Hepatocyte (in vitro differentiated cells): ENCODE measurements at regions not wholly inside any gene's neighbourhood (a gene's known extent, or its start where the extent isn't known, plus 50 kb on each side); places are given as distances from the start of the nearest gene placed in this dataset.

Experiments used
- DNase-seq: peaks from one replicate; pipeline ENCODE4 v3.0.0-alpha.2; 2016; ENCODE audit warnings: low spot score
- H2AFZ ChIP-seq: fragments of 200-600 bp; sonication (generic); 2 replicates; pipeline ENCODE4 v1.6.0; 2016; ENCODE audit warnings: antibody characterized with exemption, mild to moderate bottlenecking
- H3K27ac ChIP-seq: fragments of 200-600 bp; sonication (generic); 2 replicates; pipeline ENCODE4 v1.5.1; 2016; ENCODE audit warnings: mild to moderate bottlenecking
- H3K27me3 ChIP-seq: fragments of 200-600 bp; sonication (generic); 2 replicates; pipeline ENCODE4 v1.6.1; 2016
- H3K36me3 ChIP-seq: fragments of 200-600 bp; sonication (generic); replicated peaks from 2 replicates; pipeline ENCODE4 v1.5.1; 2016; ENCODE audit warnings: low read depth; ENCODE audit not compliant: insufficient read depth
- H3K4me1 ChIP-seq: fragments of 200-600 bp; sonication (generic); 2 replicates; pipeline ENCODE4 v1.5.1; 2016; ENCODE audit warnings: mild to moderate bottlenecking, moderate library complexity; ENCODE audit not compliant: insufficient read depth
- H3K4me2 ChIP-seq: fragments of 200-600 bp; sonication (generic); 2 replicates; pipeline ENCODE4 v1.6.0; 2016
- H3K4me3 ChIP-seq: fragments of 200-600 bp; sonication (generic); 2 replicates; pipeline ENCODE4 v1.5.1; 2016; ENCODE audit warnings: mild to moderate bottlenecking
- H3K79me2 ChIP-seq: fragments of 200-600 bp; sonication (generic); 2 replicates; pipeline ENCODE4 v1.6.0; 2017; ENCODE audit warnings: mild to moderate bottlenecking
- H3K9me2 ChIP-seq: fragments of 200-600 bp; sonication (generic); replicated peaks from 2 replicates; pipeline ENCODE4 v1.6.0; 2017; ENCODE audit warnings: mild to moderate bottlenecking; ENCODE audit not compliant: insufficient read depth
- H3K9me3 ChIP-seq: fragments of 200-600 bp; sonication (generic); 2 replicates; pipeline ENCODE4 v1.5.1; 2016; ENCODE audit warnings: low read depth, mild to moderate bottlenecking
- H4K20me1 ChIP-seq: fragments of 200-600 bp; sonication (generic); 2 replicates; pipeline ENCODE4 v1.6.0; 2016; ENCODE audit warnings: mild to moderate bottlenecking; ENCODE audit not compliant: insufficient read depth, poor library complexity, severe bottlenecking
- EZH2 ChIP-seq: fragments of 200-600 bp; sonication (generic); IDR thresholded peaks from 2 replicates; pipeline ENCODE4 v1.6.1; 2016; ENCODE audit warnings: antibody characterized with exemption, mild to moderate bottlenecking, borderline replicate concordance
- EZH2phosphoT487 ChIP-seq: fragments of 200-600 bp; sonication (generic); IDR thresholded peaks from one replicate; pipeline ENCODE4 v1.6.1; 2018; ENCODE audit warnings: antibody characterized with exemption, mild to moderate bottlenecking, low read depth, moderate library complexity; ENCODE audit not compliant: unreplicated experiment, severe bottlenecking
- WGBS: methylation state at CpG from one replicate; pipeline ENCODE4 v1.1.6; 2016; ENCODE audit warnings: low lambda C conversion rate; ENCODE audit errors: missing lambda C conversion rate; 5-methylcytosine and 5-hydroxymethylcytosine counted together
- TF ChIP-seq, protein P1 (sequence below): fragments of 200-600 bp; sonication (generic); IDR thresholded peaks from 2 replicates; pipeline ENCODE4 v1.5.1; 2016; ENCODE audit warnings: antibody characterized with exemption, mild to moderate bottlenecking; ENCODE audit not compliant: poor library complexity

DNA sequence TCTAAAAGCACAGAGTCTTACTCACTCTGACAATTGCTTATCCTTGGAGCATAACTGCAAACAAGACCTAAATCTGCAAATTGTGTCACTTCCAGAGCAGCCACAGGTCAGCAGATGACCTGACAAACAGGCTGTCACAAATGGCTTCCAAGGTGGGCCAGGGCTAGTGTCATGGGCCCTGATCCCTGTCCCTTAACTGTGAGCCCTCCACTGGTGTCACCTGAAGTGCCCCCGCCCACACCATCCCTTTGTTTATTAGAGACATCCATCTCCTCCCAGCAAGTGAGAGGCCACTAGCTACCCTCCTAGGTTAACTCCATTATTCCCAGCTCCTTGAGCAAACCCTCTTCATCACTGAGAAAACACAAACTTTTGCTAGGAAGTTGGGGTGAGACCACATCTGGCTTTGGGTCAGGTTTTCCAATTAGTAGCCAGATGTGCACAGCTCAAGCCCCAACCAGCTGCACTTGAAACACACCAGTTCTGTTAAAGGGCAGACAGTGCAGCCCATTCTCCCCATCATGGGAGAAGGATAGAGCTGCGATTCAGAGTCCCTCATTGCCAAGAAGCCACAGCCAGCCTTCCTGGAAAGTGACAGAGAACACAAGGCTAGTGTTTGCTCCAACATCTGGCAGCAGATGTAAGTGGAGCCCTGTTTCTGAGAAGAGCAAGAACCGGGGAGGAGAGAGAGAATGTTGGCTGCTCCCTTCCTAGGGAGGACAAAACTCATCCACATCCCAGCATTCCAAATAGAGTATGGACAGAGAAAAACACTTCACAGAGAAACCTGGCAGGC lies 75.7 kb upstream of the NANOS1 start:
- DNase-seq, result no peak
- no peaks in the 10 kb centered on the region for H3K9me2 ChIP-seq
- H3K9me3 ChIP-seq, result no peaks in the 10 kb centered on the region
- H3K4me2 ChIP-seq, result no peak overlapping the region
- WGBS, result 92% methylated on average over 3 of the region's 3 CpGs
- H2AFZ ChIP-seq, result no peak overlapping the region
- H3K36me3 ChIP-seq, result no peaks in the 10 kb centered on the region
- H3K27me3 ChIP-seq, result no peaks in the 10 kb centered on the region
- H3K79me2 ChIP-seq, result no peaks in the 10 kb centered on the region
- no peak for TF ChIP-seq EZH2phosphoT487
- TF ChIP-seq, protein P1, sequence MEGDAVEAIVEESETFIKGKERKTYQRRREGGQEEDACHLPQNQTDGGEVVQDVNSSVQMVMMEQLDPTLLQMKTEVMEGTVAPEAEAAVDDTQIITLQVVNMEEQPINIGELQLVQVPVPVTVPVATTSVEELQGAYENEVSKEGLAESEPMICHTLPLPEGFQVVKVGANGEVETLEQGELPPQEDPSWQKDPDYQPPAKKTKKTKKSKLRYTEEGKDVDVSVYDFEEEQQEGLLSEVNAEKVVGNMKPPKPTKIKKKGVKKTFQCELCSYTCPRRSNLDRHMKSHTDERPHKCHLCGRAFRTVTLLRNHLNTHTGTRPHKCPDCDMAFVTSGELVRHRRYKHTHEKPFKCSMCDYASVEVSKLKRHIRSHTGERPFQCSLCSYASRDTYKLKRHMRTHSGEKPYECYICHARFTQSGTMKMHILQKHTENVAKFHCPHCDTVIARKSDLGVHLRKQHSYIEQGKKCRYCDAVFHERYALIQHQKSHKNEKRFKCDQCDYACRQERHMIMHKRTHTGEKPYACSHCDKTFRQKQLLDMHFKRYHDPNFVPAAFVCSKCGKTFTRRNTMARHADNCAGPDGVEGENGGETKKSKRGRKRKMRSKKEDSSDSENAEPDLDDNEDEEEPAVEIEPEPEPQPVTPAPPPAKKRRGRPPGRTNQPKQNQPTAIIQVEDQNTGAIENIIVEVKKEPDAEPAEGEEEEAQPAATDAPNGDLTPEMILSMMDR, result no peak
- TF ChIP-seq EZH2, result no peak
- no peak overlapping the region for H3K4me3 ChIP-seq
- H4K20me1 ChIP-seq, result no peaks in the 10 kb centered on the region
- H3K4me1 ChIP-seq, result no peaks in the 10 kb centered on the region
- no peak overlapping the region for H3K27ac ChIP-seq

DNA sequence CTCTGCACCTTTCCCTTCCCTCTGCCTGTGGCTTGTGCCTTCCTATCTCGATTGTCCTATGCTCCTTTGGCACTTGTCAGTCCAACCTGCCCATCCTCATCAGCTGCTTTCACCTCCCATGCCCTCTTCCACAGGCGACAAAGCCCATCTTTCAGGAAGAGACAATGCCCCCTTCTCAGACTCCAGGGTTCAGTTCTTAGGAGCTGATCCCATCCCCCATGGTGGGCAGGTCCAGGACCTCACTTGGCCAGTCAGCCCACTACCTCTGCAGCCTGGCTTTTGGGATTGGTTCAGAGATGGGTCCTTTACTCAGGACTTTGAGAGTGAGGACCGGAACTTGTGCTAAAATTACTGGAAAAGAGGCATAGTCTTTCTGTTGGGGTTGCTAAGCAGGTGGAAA lies 74.0 kb upstream of the NANOS1 start:
- no peak overlapping the region for H3K4me3 ChIP-seq
- no peak for DNase-seq
- no peaks in the 10 kb centered on the region for H4K20me1 ChIP-seq
- H3K4me1 ChIP-seq, result no peaks in the 10 kb centered on the region
- H2AFZ ChIP-seq, result no peak overlapping the region
- no peaks in the 10 kb centered on the region for H3K27me3 ChIP-seq
- H3K27ac ChIP-seq, result no peak overlapping the region
- WGBS, result 83% methylated on average over 3 of the region's 3 CpGs
- H3K4me2 ChIP-seq, result no peak overlapping the region
- H3K9me2 ChIP-seq, result no peaks in the 10 kb centered on the region
- no peaks in the 10 kb centered on the region for H3K79me2 ChIP-seq
- TF ChIP-seq, protein P1, result no peak
- TF ChIP-seq EZH2phosphoT487 (no peak), EZH2 (no peak)
- H3K9me3 ChIP-seq, result no peaks in the 10 kb centered on the region
- H3K36me3 ChIP-seq, result no peaks in the 10 kb centered on the region

DNA sequence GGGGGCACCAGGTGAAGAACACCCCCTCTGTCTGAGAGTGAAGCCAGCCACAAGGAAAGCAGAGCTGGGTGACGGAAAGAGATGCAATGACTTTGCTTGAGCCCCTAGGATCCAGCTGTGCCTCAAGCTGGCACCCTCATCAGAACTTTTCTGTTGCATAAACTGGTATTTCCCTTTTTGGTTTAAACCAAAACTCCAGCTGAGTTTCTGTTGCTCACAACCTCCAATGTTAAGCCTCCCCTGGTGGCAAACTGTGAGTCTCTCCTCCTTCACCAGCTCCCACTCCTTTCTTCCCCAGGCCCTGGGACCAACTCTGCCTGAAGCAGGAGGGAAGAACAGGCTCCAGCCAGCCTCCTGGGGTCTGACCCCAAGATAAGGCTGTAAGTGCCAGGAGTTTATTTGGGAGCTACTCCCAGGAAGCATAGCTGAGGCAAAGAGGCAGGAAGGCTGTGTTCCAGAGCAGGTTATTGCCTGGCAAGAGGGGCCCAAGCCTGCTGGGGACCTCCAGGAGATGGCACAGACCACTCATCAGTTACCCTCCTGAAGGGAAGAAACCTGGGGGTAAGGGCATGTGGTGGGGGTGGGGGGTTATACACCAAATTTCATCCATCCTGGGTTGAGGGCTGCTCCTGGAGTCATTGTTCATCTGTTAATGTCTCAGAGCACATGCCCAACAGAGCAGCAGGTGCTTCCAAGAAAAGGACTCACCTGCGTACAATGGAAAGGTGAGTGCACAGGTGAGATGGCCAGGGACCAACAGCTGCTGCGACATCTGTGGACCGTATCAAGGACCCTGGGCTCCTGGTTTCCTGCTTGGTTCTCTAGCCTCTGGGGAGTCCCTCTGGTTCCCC lies 73.3 kb upstream of the NANOS1 start:
- TF ChIP-seq, protein P1, result no peak
- TF ChIP-seq EZH2phosphoT487, result no peak
- no peak for TF ChIP-seq EZH2
- no peak for DNase-seq
- Histone ChIP-seq H3K79me2 (no peaks in the 10 kb centered on the region), H3K4me3 (no peak overlapping the region), H3K9me3 (no peaks in the 10 kb centered on the region), H3K4me1 (no peaks in the 10 kb centered on the region), H4K20me1 (no peaks in the 10 kb centered on the region), H3K36me3 (no peaks in the 10 kb centered on the region), H3K27ac (no peak overlapping the region), H3K27me3 (no peaks in the 10 kb centered on the region), H3K4me2 (no peak overlapping the region), H3K9me2 (no peaks in the 10 kb centered on the region), H2AFZ (no peak overlapping the region)
- WGBS, result 95% methylated on average over 4 of the region's 4 CpGs
